ENCODE measurements at regions not wholly inside any gene's neighbourhood (a gene's known extent, or its start where the extent isn't known, plus 50 kb on each side); places are given as distances from the start of the nearest gene placed in this dataset.

DNA sequence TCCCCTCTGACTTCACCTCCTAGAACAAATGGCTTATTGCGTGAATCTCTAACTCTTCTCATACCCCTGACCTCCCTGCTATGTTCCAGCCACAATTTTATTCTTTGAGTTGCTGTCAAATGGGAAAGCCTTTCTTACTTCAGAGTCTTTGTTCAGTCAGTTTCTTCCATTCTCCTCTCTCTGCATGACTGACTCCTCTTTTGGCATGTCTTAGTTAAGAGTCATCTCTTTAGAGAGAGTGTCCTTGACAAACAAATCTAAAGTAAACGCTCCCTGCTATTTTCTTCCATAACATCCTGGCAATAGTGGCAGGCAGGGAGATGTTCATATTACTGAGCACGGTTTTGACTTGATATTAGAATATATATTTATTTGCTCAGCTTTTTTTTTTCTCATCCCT, 170.7 kb upstream of the ERBB4 start:
- Histone ChIP-seq H3K56ac (ENCODE audit: insufficient read length, low read depth, low read length) (no peak overlapping the region), H2BK120ac (ENCODE audit: low read depth, low read length, poor library complexity, severe bottlenecking) (no peak overlapping the region), H3K4me1 (ENCODE audit: insufficient read depth, low read length) (no peaks in the 10 kb centered on the region), H3K23me2 (ENCODE audit: insufficient read length, low read depth, low read length, poor library complexity, severe bottlenecking) (no peaks in the 10 kb centered on the region), H3K27ac (ENCODE audit: insufficient read length, low read depth, low read length) (no peak overlapping the region), H3K4me2 (ENCODE audit: insufficient read depth, insufficient read length, low read length) (no peak overlapping the region), H2AFZ (ENCODE audit: low read length) (no peak overlapping the region), H3K9me3 (ENCODE audit: control insufficient read depth, low read depth, low read length) (no peaks in the 10 kb centered on the region), H2BK20ac (ENCODE audit: low read depth, low read length, poor library complexity, severe bottlenecking) (no peak overlapping the region), H3K27me3 (ENCODE audit: insufficient read depth, low read length) (no peaks in the 10 kb centered on the region), H2BK12ac (ENCODE audit: insufficient read length, low read depth, low read length) (no peak overlapping the region), H4K8ac (replicated peaks; ENCODE audit: insufficient read length, low read depth, low read length) (no peak overlapping the region), H2AK5ac (ENCODE audit: insufficient read length, low read length) (no peak overlapping the region), H2BK5ac (ENCODE audit: insufficient read length, low read length) (no peak overlapping the region), H3K4ac (ENCODE audit: low read depth, low read length) (no peak overlapping the region), H4K5ac (ENCODE audit: insufficient read length, low read depth, low read length) (no peak overlapping the region), H4K20me1 (ENCODE audit: control insufficient read depth, insufficient read depth, insufficient read length) (no peaks in the 10 kb centered on the region), H2BK15ac (ENCODE audit: low read depth, low read length) (no peak overlapping the region), H3K79me2 (ENCODE audit: insufficient read depth, low read length) (no peaks in the 10 kb centered on the region), H3K18ac (ENCODE audit: insufficient read length, low read depth, low read length) (no peak overlapping the region), H3K23ac (ENCODE audit: insufficient read length, low read depth, low read length) (no peak overlapping the region), H3T11ph (ENCODE audit: low read length) (no peak overlapping the region), H3K9ac (ENCODE audit: extremely low read depth, insufficient read length, low read length) (no peak overlapping the region), H4K91ac (ENCODE audit: insufficient read length, low read depth, low read length) (no peak overlapping the region), H3K14ac (ENCODE audit: insufficient read depth, low read length) (no peak overlapping the region), H3K79me1 (ENCODE audit: insufficient read depth, low read depth, low read length, poor library complexity, severe bottlenecking) (no peaks in the 10 kb centered on the region)
- Mint-ChIP-seq H3K9me3 (no peaks in the 10 kb centered on the region), H3K36me3 (ENCODE audit: insufficient read depth in 1 of 3, low read depth in 3 of 3) (no peaks in the 10 kb centered on the region; a peak in 1 of 7 replicates), H3K27ac (peak overlapping the region in 2 of 3 experiments; percentile 5 to 44; a peak in 1 of 7 replicates), H3K4me3 (no peak overlapping the region), H3K27me3 (ENCODE audit: low read depth) (no peaks in the 10 kb centered on the region), H3K4me1 (peaks cover 11 to 13% of the 10 kb centered on the region in 2 experiments)
- TF ChIP-seq, protein P1, sequence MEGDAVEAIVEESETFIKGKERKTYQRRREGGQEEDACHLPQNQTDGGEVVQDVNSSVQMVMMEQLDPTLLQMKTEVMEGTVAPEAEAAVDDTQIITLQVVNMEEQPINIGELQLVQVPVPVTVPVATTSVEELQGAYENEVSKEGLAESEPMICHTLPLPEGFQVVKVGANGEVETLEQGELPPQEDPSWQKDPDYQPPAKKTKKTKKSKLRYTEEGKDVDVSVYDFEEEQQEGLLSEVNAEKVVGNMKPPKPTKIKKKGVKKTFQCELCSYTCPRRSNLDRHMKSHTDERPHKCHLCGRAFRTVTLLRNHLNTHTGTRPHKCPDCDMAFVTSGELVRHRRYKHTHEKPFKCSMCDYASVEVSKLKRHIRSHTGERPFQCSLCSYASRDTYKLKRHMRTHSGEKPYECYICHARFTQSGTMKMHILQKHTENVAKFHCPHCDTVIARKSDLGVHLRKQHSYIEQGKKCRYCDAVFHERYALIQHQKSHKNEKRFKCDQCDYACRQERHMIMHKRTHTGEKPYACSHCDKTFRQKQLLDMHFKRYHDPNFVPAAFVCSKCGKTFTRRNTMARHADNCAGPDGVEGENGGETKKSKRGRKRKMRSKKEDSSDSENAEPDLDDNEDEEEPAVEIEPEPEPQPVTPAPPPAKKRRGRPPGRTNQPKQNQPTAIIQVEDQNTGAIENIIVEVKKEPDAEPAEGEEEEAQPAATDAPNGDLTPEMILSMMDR (conservative IDR thresholded peaks at IDR 0.05) = no peak
- no CpG with 5 or more reads among the region's 3 CpGs for WGBS (ENCODE audit: extremely low coverage, insufficient read length, low lambda C conversion rate)
- no peak for DNase-seq
